ENCODE measurements at regions not wholly inside any gene's neighbourhood (a gene's known extent, or its start where the extent isn't known, plus 50 kb on each side); places are given as distances from the start of the nearest gene placed in this dataset.

DNA sequence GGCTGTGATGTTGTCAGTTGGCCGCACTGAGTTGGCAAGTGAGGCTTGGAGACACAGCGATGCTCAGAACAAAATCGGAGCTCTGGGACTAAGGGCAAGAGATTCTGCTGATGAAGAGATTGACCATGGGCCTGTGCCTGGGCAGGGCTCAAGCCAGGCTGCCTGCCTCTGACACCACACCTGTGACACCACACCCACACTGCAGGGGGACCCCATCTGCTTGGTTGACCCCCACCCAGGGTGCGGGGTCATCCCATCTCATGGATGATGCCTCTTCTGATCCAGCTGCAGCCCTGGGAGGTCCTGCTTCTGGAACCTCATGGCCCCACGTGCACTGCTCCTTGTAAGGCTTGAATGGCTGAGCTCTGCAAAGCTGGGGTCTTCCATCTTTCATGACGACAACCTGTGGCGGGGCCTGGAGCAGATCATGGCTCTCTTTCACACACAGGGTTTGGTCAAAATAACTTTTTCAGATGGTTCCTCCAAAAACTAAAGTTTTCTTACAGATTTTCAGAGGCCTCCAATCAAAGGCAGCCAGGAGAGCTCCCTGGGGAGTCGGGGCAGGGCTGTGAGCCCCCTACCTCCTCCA is 185.2 kb downstream of the GADD45G start:
- H3K9me3 Mint-ChIP-seq: no peaks in the 10 kb centered on the region
- DNase-seq: peak; percentile 26
- 93 to 99% methylated on average over 7 to 8 of the region's 8 CpGs for WGBS, 2 experiments (ENCODE audit: insufficient coverage in 1 of 2, insufficient read length in 1 of 2)
- Histone ChIP-seq H3K4me3 (ENCODE audit: low read length) (no peak overlapping the region), H3K36me3 (ENCODE audit: control insufficient read depth, insufficient read depth, low read length) (no peaks in the 10 kb centered on the region), H3K27me3 (ENCODE audit: control insufficient read depth, insufficient read depth, low read length, poor library complexity, severe bottlenecking) (no peaks in the 10 kb centered on the region), H3K27ac (ENCODE audit: low read depth, low read length) (no peak overlapping the region), H3K9me3 (ENCODE audit: control insufficient read depth, low read length) (no peaks in the 10 kb centered on the region), H3K4me1 (ENCODE audit: control insufficient read depth, insufficient read depth, low read length) (no peaks in the 10 kb centered on the region), H3K9ac (ENCODE audit: extremely low read depth, low read length, poor library complexity, severe bottlenecking) (no peak overlapping the region)
- no peak for TF ChIP-seq CTCF (conservative IDR thresholded peaks at IDR 0.05)
- no peaks in the 10 kb centered on the region for H3K4me1 Mint-ChIP-seq
- H3K4me3 Mint-ChIP-seq: no peak overlapping the region
- H3K36me3 Mint-ChIP-seq (ENCODE audit: low read depth): no peaks in the 10 kb centered on the region
- H3K27me3 Mint-ChIP-seq (ENCODE audit: insufficient read depth): peaks cover 2% of the 10 kb centered on the region
- no peak overlapping the region for H3K27ac Mint-ChIP-seq

DNA sequence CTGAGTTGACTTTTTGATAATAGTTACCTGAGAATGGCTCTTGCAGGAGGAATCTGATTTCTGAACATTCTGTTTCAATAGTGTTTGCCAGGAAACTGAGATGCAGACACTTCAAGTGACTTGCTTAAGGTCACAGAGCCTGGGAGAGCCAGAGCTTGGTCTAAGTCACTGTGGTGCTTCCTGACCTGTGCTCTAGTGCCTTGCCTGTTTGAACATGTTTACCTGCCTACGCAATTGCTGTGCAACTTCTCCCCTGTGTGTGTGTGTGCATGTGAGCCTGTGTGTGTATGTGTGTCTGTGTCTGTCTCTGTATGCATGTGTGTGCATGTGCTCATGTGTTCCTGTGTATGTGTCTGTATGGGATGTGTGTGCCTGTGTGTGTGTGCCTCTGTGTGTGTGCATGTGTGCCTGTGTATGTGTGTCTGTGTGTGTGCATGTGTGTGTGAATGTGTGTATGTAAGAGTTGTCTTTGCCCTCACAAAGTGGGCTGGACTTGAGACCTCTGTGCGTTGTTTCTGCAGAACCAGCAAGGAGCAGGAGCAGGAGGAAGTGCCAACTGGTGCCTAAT is 185.8 kb downstream of the GADD45G start:
- H3K27ac ChIP-seq (ENCODE audit: low read depth, low read length): no peak overlapping the region
- no peak overlapping the region for H3K4me3 ChIP-seq (ENCODE audit: low read length)
- no peak for TF ChIP-seq CTCF (conservative IDR thresholded peaks at IDR 0.05)
- H3K4me1 ChIP-seq (ENCODE audit: control insufficient read depth, insufficient read depth, low read length): no peaks in the 10 kb centered on the region
- Mint-ChIP-seq H3K36me3 (ENCODE audit: low read depth) (no peaks in the 10 kb centered on the region), H3K27ac (no peak overlapping the region), H3K4me3 (no peak overlapping the region), H3K9me3 (no peaks in the 10 kb centered on the region), H3K4me1 (no peaks in the 10 kb centered on the region), H3K27me3 (ENCODE audit: insufficient read depth) (peaks cover 2% of the 10 kb centered on the region)
- H3K9me3 ChIP-seq (ENCODE audit: control insufficient read depth, low read length): no peaks in the 10 kb centered on the region
- H3K27me3 ChIP-seq (ENCODE audit: control insufficient read depth, insufficient read depth, low read length, poor library complexity, severe bottlenecking): no peaks in the 10 kb centered on the region
- H3K36me3 ChIP-seq (ENCODE audit: control insufficient read depth, insufficient read depth, low read length): no peaks in the 10 kb centered on the region
- WGBS, 2 experiments (ENCODE audit: insufficient coverage in 1 of 2, insufficient read length in 1 of 2): 96 to 100% methylated on average over 1 to 2 of the region's 2 CpGs
- H3K9ac ChIP-seq (ENCODE audit: extremely low read depth, low read length, poor library complexity, severe bottlenecking): no peak overlapping the region
- peak; percentile 29 for DNase-seq

DNA sequence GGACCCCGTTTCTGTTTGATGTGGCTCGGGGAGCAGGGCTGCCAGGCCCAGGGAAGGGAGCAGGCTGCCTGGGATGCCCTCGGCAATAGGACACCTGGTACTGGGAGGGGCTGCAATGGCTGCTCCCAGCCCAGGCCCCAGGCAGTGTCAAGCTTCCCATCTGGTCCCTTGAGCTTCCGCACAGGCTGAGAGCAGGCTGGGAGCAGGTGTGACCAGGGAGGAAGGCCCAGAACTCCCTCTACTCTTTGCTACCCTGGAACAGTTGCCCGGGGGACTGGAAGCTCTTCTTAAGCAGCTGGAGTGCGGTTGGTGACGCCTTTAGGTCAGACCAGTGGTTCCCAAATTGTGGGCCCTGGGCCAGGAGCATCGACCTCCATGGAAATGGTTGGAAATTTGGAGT is 186.9 kb downstream of the GADD45G start:
- Mint-ChIP-seq H3K27me3 (ENCODE audit: insufficient read depth) (peaks cover 2% of the 10 kb centered on the region), H3K4me1 (no peaks in the 10 kb centered on the region), H3K27ac (no peak overlapping the region), H3K4me3 (no peak overlapping the region), H3K36me3 (ENCODE audit: low read depth) (no peaks in the 10 kb centered on the region), H3K9me3 (no peaks in the 10 kb centered on the region)
- Histone ChIP-seq H3K9ac (ENCODE audit: extremely low read depth, low read length, poor library complexity, severe bottlenecking) (no peak overlapping the region), H3K27ac (ENCODE audit: low read depth, low read length) (no peak overlapping the region), H3K36me3 (ENCODE audit: control insufficient read depth, insufficient read depth, low read length) (no peaks in the 10 kb centered on the region), H3K4me3 (ENCODE audit: low read length) (no peak overlapping the region), H3K27me3 (ENCODE audit: control insufficient read depth, insufficient read depth, low read length, poor library complexity, severe bottlenecking) (no peaks in the 10 kb centered on the region), H3K4me1 (ENCODE audit: control insufficient read depth, insufficient read depth, low read length) (no peaks in the 10 kb centered on the region), H3K9me3 (ENCODE audit: control insufficient read depth, low read length) (no peaks in the 10 kb centered on the region)
- no peak for TF ChIP-seq CTCF (conservative IDR thresholded peaks at IDR 0.05)
- DNase-seq: peak; percentile 28
- WGBS, 2 experiments (ENCODE audit: insufficient coverage in 1 of 2, insufficient read length in 1 of 2): 79 to 100% methylated on average over 2 to 8 of the region's 8 CpGs

Data from endodermal cell (in vitro differentiated cells).